ENCODE measurements at regions not wholly inside any gene's neighbourhood (a gene's known extent, or its start where the extent isn't known, plus 50 kb on each side); places are given as distances from the start of the nearest gene placed in this dataset.
"Not testable (repeated sequence)": the region's sequence is repeated elsewhere in the genome, so short reads cannot be mapped to it uniquely, and the experiment has no call there.

GRCh38 chr1:157262422-157262821 is 124.2 kb upstream of the ETV3 start:
- intact Hi-C loops (cut with DNase I; ENCODE audit: low total_unique reads), result loop anchor here (10.0 kb wide), 1 partner anchor 62 kb away; no protein-coding TSS in a partner anchor
- 30 to 32% methylated on average over 2 of the region's 2 CpGs for WGBS, 2 donors
- TF ChIP-seq, protein P1, sequence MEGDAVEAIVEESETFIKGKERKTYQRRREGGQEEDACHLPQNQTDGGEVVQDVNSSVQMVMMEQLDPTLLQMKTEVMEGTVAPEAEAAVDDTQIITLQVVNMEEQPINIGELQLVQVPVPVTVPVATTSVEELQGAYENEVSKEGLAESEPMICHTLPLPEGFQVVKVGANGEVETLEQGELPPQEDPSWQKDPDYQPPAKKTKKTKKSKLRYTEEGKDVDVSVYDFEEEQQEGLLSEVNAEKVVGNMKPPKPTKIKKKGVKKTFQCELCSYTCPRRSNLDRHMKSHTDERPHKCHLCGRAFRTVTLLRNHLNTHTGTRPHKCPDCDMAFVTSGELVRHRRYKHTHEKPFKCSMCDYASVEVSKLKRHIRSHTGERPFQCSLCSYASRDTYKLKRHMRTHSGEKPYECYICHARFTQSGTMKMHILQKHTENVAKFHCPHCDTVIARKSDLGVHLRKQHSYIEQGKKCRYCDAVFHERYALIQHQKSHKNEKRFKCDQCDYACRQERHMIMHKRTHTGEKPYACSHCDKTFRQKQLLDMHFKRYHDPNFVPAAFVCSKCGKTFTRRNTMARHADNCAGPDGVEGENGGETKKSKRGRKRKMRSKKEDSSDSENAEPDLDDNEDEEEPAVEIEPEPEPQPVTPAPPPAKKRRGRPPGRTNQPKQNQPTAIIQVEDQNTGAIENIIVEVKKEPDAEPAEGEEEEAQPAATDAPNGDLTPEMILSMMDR (IDR thresholded peaks at IDR 0.05), result no peak
- no peak for TF ChIP-seq POLR2A (IDR thresholded peaks at IDR 0.05)
- no peak overlapping the region for H3K4me3 ChIP-seq (ENCODE audit: low read depth, poor library complexity, severe bottlenecking)
- no peak for DNase-seq (ENCODE audit: low spot score in 2 of 2)

DNA sequence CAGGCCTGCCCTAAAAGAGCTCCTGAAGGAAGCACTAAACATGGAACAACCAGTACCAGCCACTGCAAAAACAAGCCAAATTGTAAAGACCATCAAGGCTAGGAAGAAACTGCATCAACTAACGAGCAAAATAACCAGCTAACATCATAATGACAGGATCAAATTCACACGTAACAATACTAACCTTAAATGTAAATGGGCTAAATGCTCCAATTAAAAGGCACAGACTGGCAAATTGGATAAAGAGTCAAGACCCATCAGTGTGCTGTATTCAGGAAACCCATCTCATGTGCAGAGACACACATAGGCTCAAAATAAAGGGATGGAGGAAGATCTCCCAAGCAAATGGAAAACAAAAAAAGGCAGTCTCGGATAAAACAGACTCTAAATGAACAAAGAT is 117.7 kb upstream of the ETV3 start:
- WGBS, 2 donors, result 82 to 88% methylated on average over 3 of the region's 3 CpGs
- H3K4me3 ChIP-seq (ENCODE audit: low read depth, poor library complexity, severe bottlenecking); intact Hi-C loops (cut with DNase I; ENCODE audit: low total_unique reads); DNase-seq (ENCODE audit: low spot score in 2 of 2): not testable (repeated sequence)

- intact Hi-C loops (cut with DNase I; ENCODE audit: low total_unique reads); H3K4me3 ChIP-seq (ENCODE audit: low read depth, poor library complexity, severe bottlenecking); DNase-seq (ENCODE audit: low spot score in 2 of 2): not testable (repeated sequence)
- 74 to 77% methylated on average over 3 of the region's 3 CpGs for WGBS, 2 donors
These were observed 116.0 kb upstream of the ETV3 start for GRCh38 chr1:157254183-157254582.

GRCh38 chr1:157252473-157252872 is 114.3 kb upstream of the ETV3 start:
- WGBS, 2 donors, result 81 to 84% methylated on average over 2 of the region's 2 CpGs
- DNase-seq (ENCODE audit: low spot score in 2 of 2), result no peak
- no peak overlapping the region for H3K4me3 ChIP-seq (ENCODE audit: low read depth, poor library complexity, severe bottlenecking)
- TF ChIP-seq, protein P1 (IDR thresholded peaks at IDR 0.05), result no peak
- intact Hi-C loops (cut with DNase I; ENCODE audit: low total_unique reads), result no loop called here

DNA sequence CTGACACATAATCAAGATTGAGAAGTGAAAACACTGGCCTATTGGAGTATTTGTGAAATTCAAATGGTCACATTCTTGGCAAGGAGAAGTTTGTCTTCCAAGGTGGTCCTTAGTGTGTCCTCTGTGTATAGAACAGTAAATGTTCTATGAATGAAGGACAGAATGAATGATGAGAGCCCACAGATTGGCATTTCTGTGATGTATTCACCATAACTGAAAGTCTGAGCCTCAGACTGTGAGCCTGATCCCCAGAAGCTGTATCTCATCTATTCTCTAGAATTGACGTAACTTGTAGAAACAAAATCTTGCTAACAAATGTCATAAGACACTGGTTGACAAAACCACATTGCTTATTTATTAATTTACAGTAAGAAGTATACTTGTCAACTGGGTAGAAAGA is 111.5 kb upstream of the ETV3 start:
- WGBS, 2 donors, result 86 to 95% methylated on average over 1 of the region's 1 CpG
- intact Hi-C loops (cut with DNase I; ENCODE audit: low total_unique reads), result no loop called here
- no peak overlapping the region for H3K4me3 ChIP-seq (ENCODE audit: low read depth, poor library complexity, severe bottlenecking)
- no peak for DNase-seq (ENCODE audit: low spot score in 2 of 2)
- no peak for TF ChIP-seq POLR2A (IDR thresholded peaks at IDR 0.05)
- TF ChIP-seq, protein P1 (IDR thresholded peaks at IDR 0.05), result no peak

- DNase-seq (ENCODE audit: low spot score in 2 of 2), result no peak
- TF ChIP-seq, protein P1 (IDR thresholded peaks at IDR 0.05), result no peak
- TF ChIP-seq POLR2A (IDR thresholded peaks at IDR 0.05), result no peak
- no peak overlapping the region for H3K4me3 ChIP-seq (ENCODE audit: low read depth, poor library complexity, severe bottlenecking)
- 29 to 34% methylated on average over 2 of the region's 2 CpGs for WGBS, 2 donors
- intact Hi-C loops (cut with DNase I; ENCODE audit: low total_unique reads), result no loop called here
These were observed 111.1 kb upstream of the ETV3 start for GRCh38 chr1:157249326-157249725.

DNA sequence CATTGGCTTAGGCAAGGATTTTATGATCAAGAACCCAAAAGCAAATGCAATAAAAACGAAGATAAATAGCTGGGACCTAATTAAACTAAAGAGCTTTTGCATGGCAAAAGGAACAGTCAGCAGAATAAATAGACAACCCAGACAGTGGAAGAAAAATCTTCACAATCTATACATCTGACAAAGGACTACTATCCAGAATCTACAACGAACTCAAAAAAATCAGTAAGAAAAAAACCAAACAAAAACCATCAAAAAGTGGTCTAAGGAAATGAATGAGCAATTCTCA is 109.5 kb upstream of the ETV3 start:
- H3K4me3 ChIP-seq (ENCODE audit: low read depth, poor library complexity, severe bottlenecking); intact Hi-C loops (cut with DNase I; ENCODE audit: low total_unique reads); DNase-seq (ENCODE audit: low spot score in 2 of 2): not testable (repeated sequence)
- WGBS, 2 donors, result 75 to 86% methylated on average over 2 of the region's 2 CpGs

Measured in lower leg skin (tissue), 4 donors.